ENCODE measurements at regions not wholly inside any gene's neighbourhood (a gene's known extent, or its start where the extent isn't known, plus 50 kb on each side); places are given as distances from the start of the nearest gene placed in this dataset.

DNA sequence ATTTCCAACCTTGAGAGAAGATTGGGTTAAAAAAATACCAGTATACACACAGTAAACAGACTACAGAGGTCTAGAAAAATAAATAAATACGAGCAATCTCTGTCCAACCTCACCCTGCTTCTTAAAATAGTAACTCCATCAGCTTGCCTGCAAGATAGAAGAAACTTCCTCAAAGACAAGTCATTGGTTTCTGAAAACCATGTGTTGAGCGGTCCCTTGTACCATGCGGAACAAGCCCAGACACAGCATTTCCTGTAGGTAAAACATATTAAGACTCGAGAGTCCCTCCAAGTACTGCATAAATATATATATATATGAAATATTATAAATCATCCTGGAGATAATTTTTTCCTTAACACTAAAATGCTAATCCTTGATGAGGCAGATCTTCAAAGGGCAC, 157.4 kb downstream of the MZT1 start:
- 30 to 54% (median 44%) methylated on average over 4 of the region's 4 CpGs for WGBS, 4 donors
- intact Hi-C loops (cut with DNase I): no loop called here

GRCh38 chr13:72567566-72567965, 159.9 kb downstream of the MZT1 start:
- no peak for DNase-seq
- no peak for ATAC-seq
- no peaks in the 10 kb centered on the region for H3K36me3 ChIP-seq
- no peaks in the 10 kb centered on the region for H3K4me1 ChIP-seq
- H3K9me3 ChIP-seq: no peaks in the 10 kb centered on the region
- 69 to 71% (median 70%) methylated on average over 5 of the region's 5 CpGs for WGBS, 4 donors
- H3K27me3 ChIP-seq: no peaks in the 10 kb centered on the region
- no peak overlapping the region for H3K4me3 ChIP-seq
- H3K27ac ChIP-seq: no peak overlapping the region
- TF ChIP-seq POLR2A (IDR thresholded peaks at IDR 0.05) (no peak), CTCF (IDR thresholded peaks at IDR 0.05) (no peak)
- intact Hi-C loops (cut with DNase I): no loop called here

More for the DNA sequence above, 157.4 kb downstream of the MZT1 start:
- ATAC-seq (no peak), DNase-seq (no peak)
- no peaks in the 10 kb centered on the region for H3K4me1 ChIP-seq
- no peaks in the 10 kb centered on the region for H3K27me3 ChIP-seq
- H3K4me3 ChIP-seq: no peak overlapping the region
- TF ChIP-seq CTCF (IDR thresholded peaks at IDR 0.05) (no peak), POLR2A (IDR thresholded peaks at IDR 0.05) (no peak)
- no peak overlapping the region for H3K27ac ChIP-seq
- H3K9me3 ChIP-seq: peaks cover 0 to 4% (median 0%) of the 10 kb centered on the region in 12 donors
- no peaks in the 10 kb centered on the region for H3K36me3 ChIP-seq

GRCh38 chr13:72566526-72566925, 160.9 kb downstream of the MZT1 start:
- 75 to 82% (median 79%) methylated on average over 3 of the region's 3 CpGs for WGBS, 4 donors
- DNase-seq: no peak

DNA sequence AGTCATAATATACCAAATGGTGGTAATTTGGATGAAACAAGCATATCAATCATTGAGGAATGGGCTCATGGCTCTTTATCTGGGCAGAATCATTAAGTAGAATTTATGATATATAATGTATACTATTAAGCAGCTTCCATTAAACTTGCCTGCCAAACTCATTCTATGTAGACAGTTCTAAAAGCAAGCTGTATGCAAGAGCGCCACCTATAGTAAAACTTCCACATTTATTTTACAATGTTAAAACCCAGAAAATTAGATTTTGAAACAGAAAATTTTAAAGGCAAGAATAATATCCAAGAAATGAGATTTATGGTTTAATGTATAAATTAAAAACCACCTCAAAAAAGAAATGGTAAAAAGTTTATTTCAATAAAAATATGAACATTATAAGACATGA, 161.5 kb downstream of the MZT1 start:
- no peaks in the 10 kb centered on the region for H3K36me3 ChIP-seq
- DNase-seq: no peak
- no peaks in the 10 kb centered on the region for H3K9me3 ChIP-seq
- no peak for ATAC-seq
- intact Hi-C loops (cut with DNase I): no loop called here
- H3K4me3 ChIP-seq: no peak overlapping the region
- H3K27me3 ChIP-seq: no peaks in the 10 kb centered on the region
- no peak overlapping the region for H3K27ac ChIP-seq
- no peaks in the 10 kb centered on the region for H3K4me1 ChIP-seq
- TF ChIP-seq CTCF (IDR thresholded peaks at IDR 0.05) (peak in 11 of 12 donors; percentile 9 to 64 (median 51)), POLR2A (IDR thresholded peaks at IDR 0.05) (no peak)
- WGBS, 4 donors: 11 to 24% (median 18%) methylated on average over 1 of the region's 1 CpG

More at GRCh38 chr13:72566526-72566925, 160.9 kb downstream of the MZT1 start:
- TF ChIP-seq CTCF (IDR thresholded peaks at IDR 0.05) (no peak), POLR2A (IDR thresholded peaks at IDR 0.05) (no peak)
- H3K36me3 ChIP-seq: no peaks in the 10 kb centered on the region
- H3K27me3 ChIP-seq: no peaks in the 10 kb centered on the region
- no peaks in the 10 kb centered on the region for H3K4me1 ChIP-seq
- no peak for ATAC-seq
- no peak overlapping the region for H3K27ac ChIP-seq
- intact Hi-C loops (cut with DNase I): no loop called here
- H3K4me3 ChIP-seq: no peak overlapping the region
- no peaks in the 10 kb centered on the region for H3K9me3 ChIP-seq

All from heart left ventricle (tissue), 16 donors.